ENCODE measurements at regions not wholly inside any gene's neighbourhood (a gene's known extent, or its start where the extent isn't known, plus 50 kb on each side); places are given as distances from the start of the nearest gene placed in this dataset.
"Not testable (repeated sequence)": the region's sequence is repeated elsewhere in the genome, so short reads cannot be mapped to it uniquely, and the experiment has no call there.

DNA sequence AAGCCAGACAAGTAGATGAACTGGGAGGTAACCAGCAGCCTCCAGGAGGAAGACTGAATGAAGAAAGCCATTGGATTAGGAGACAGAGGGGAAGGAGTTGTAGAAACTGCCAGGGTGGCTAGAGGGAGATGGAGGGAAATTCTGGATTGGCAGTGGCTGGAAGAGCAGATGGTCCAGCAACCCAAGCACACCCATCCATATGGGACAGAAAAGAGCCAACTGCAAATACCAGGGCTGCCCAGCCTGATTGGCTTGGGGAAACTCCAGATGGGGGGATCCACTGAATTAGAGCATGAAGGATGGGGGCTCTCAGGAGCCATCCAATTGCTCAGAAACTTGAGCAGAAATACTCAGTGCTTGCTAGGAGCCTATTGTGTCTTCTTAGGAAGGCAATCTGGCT is 173.5 kb upstream of the EPB41L3 start:
- DNase-seq = no peak

DNA sequence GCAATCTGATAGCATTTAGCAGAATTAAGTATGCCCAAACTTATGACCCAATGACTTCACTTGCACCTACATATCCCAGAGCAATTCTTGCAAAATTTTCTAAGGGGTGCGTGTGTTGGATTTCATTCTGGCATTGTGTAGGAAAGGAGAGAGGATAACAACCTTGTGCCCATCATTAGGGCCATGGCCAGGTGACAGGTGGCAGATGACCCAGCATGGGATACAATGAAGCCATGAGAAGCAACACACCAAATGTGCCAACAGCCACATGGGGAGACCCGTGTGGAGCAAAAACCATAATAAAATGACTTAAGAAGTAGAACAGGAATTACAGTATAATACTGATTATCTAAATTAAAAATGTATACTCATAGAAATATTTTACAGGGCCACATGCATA is 166.9 kb upstream of the EPB41L3 start:
- DNase-seq = no peak

DNA sequence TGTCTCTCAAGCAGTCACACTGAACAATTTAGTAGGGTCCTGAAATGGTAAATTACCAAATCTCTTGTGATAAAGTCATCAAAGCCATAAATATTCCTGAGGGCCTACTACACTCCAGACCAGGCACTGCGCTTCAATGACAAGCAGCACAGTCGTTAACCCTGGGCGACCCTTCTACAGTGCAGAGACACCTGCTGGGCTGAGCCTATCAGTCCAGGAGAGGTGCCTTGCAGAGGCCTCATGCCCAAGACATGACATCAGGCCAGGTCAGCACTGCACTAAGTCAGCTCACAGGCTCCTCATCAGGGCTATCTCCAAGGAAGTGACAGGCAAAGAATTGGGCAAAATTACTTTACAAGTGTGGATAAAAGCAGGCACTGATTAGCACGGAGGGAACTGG is 166.4 kb upstream of the EPB41L3 start:
- no peak for DNase-seq

- no peak for DNase-seq
Observed at GRCh38 chr18:5709476-5710095, 165.8 kb upstream of the EPB41L3 start.

DNA sequence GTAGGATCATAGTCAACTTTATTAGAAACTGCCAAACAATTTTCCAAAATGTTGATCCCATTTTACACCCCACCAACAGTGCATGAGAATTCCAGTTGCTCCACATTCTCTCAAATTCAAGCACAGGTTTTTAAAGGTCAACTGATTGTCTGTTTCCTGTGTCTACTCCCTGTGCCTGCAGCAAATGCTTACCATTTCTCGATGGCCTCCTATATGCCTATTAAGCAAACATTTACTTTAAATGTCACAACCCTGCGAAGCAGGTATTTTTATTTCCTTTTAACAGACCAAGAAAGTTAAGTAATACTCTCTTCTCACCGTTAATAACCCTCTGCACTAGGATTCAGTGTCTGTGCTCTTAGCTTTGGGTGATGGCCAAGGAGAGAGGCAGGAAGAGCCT is 163.8 kb upstream of the EPB41L3 start:
- DNase-seq = no peak

DNA sequence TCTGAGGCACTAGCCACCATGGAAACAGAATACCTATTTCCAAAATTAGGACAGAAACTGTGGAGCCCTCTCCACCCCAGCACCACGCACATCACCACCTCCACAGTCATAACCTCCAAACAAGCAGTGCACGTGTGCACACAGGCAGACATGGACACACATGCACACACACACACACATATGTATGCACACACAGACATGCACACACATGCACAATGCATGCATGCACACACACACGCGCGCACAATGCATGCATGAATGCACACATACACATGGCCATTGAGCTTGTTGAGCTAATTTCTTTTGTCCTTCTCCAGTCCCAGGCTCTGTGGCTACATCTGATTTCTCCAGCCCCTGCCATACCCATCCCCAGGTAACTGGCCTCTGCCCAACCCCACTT is 161.6 kb upstream of the EPB41L3 start:
- DNase-seq = no peak

DNA sequence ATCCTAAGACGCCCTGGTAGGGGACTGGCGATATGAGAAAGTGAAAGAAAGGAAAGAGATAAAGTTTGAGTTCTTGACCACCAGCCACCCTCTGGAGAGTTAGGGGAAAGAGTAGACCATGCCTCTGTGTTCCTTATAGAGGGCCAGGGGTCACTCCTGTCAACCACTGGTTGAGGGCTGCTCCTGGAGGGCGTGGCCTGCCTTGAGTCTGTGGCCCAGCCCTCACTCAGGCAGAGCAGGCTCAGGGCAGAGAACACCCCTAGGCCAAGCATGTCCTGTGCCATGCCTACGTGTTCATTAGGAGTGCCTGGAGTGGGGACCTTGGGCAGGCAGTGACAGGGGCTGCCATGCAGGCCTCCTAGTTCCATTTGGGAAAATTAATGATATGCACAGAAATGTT is 161.1 kb upstream of the EPB41L3 start:
- no peak for DNase-seq

- DNase-seq = not testable (repeated sequence)
Observed at GRCh38 chr18:5702016-5702415, 158.2 kb upstream of the EPB41L3 start.

DNA sequence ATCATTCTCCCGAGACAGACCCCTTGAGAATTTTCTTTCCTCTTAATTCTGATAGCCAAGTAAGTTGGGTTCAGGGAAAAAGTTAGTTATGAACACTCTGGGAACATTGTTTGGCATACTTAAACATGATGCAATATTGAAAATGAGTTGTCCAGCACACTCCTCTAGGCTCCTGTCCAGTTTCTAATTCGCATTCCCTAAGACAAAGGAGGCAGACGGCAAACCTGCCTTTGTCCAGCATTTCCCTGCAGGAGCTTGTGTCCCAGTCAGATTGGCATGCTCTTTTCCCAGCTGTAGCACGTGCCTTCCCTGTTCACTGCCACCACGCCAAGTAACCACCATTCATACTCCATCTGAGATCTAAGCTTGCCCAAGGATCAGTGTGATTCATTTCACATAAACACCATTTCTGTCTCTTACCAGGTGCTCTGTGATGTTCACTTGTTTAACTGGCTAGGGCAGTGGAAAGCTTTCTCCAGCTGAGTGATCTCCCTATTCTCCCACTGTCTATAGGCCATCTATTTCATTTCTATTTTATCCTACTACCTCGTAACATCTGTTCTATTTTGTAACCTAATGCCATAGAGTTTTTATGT is 150.0 kb upstream of the EPB41L3 start:
- no peak for DNase-seq

GRCh38 chr18:5678779-5679406 is 135.1 kb upstream of the EPB41L3 start:
- no peak for DNase-seq

DNA sequence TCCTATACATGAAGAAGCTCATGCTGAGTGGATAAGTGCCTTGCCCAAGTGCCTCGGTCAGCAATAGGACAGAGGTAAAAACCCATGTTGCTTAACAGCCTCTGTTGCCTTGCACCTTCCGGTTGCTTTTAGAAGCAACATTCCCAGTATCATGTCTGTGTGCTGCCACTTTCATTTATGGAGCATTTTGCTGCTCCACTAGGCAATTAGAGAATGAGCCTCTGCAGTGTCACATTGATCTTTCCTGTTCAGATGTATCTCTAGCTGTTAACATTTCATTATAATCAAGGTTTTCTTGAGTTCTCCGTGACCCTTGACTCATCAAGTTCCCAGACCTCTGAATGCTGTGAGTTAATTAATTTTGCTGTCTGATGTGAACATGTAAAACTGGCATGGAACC is 134.5 kb upstream of the EPB41L3 start:
- DNase-seq = no peak

- no peak for DNase-seq
Observed at GRCh38 chr18:5673616-5674015, 129.8 kb upstream of the EPB41L3 start.

DNA sequence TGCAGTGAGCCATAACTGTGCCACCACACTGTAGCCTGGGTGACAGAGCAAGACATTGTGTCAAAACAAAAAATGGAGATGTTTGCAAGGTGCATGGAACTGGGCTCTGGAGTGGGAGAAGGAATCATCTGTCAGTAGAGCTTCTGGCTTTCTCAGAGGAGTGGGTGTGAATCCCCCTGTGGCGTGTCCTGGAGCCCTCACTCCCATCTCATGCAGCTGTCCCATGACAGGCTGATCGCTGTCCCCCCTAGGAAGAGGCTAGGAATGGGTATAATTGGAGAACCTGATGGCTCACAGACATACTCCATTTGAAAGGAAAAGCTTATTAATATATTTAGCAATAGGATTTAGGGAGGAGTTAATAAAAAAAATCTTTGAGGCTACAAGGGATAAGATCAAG is 125.8 kb upstream of the EPB41L3 start:
- no peak for DNase-seq

DNA sequence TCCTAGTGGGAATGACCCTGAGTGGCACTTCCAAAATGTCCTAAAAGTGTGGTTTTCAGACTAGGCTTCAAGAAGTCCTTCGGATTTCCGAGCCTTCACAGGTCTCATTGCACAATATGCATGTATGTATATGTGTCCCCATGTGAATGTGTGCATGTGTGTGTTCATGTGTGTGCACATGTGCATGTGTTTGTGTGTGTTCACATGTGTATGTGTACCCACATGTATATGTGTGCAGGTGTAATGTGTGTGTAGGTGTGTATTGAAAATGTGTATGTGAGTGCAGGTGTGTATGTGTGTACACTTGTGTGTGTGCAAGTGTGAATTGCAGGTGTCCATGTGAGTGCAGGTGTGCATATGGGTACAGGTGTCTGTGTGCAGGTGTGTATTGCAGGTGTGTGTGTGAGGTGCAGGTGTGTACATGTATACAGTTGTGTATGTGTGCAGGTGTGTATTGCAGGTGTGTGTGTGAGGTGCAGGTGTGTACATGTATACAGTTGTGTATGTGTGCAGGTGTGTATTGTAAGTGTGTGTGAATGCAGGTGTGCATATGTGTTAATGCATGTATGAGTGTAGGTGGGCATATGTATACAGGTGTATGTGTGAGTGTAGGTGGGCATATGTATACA is 124.4 kb upstream of the EPB41L3 start:
- DNase-seq = no peak

DNA sequence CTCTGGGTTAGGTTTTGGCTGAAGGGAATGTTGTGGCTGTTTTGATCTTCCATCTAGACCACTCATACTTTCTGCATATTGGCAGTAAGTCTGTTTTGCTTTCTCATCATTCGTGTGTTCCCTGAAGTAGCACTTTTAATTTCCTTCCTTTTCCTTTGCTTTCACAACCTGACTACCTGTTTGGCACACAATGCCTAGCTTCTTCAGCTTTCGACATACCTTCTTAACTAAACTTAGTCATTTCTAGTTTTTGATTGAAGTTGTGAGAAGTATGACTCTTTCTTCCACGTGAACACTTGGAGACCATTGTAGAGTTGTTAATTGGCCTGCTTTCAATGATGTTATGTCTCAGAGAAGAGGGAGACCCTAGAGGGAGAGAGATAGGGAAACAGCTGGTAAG is 123.6 kb upstream of the EPB41L3 start:
- no peak for DNase-seq

GRCh38 chr18:5662586-5663090 is 118.8 kb upstream of the EPB41L3 start:
- no peak for DNase-seq

- DNase-seq = no peak
Observed at GRCh38 chr18:5661179-5661578, 117.4 kb upstream of the EPB41L3 start.

DNA sequence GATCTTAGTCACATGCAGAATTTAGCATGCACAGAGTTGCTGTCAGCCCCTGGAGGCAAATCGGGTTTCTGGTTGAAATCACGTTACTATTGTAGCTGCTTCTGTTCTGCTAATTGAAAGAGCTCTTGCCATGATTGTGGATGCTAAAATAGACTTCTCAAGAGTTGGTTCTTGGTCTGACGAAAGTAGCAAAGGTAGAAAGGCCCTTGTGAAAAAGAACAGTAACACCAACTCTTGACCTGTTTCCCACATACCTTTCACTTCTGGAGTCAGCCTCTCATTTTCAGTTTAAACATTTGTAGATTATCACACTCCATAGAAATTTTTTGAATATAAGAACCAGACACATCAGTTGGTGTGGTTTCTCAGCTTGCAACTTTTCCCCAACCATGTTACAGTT is 110.0 kb upstream of the EPB41L3 start:
- no peak for DNase-seq

DNA sequence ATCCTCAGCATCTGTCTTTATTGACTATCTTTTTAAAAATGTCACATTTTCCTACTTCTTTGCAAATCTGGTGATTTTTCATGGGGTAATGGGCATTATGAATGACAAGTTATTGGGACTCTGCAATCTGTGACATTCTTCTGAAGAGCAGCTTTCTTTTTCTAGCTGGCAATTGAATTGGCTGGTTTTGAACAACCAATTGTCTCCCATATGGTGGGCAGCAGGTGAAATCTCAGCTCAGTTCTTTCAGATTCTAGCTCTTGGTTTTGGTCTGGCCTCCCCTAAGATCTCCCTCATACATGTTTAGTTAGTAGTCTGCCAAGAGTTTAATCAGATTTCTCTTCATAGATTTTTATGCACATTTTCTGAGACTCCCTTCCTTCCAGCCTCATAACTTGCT is 107.9 kb upstream of the EPB41L3 start:
- DNase-seq = no peak

DNA sequence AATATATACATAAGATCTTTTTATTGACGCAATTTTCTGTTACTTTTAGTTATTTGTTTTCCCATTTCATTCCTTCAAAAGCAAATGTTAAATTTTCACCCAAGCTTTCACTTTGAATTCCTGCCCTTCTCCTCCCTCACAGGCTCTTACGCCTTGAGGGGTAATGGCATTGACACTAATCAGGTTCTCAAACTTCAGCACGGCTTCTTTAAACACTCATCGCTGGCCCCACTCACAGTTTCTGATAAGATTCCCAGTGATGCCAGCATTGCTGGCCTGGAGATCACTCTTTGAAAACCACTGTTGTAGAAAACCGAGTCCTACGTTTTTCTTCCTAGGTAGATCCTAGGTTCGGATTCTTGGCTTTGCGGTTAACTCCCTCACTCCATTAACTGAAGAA is 105.6 kb upstream of the EPB41L3 start:
- DNase-seq = no peak

DNA sequence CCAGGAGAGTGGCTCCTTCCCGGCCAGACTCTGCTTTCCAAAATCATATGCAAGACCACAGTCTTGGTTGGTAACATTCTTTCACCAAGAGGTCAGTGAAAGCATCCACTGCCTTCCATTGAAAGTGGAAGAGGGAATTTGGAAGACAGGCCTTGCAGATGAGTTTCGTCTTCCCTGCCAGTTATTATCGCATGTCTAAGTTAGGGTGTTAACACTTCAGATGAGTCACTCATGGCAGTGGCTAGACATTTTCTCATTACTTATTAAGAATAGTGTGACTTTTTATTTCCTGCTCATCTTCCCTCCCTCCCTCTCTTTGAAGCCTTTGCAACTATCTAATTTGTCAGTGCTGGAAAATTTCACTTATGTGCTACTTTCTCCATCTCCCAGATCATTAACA is 102.9 kb upstream of the EPB41L3 start:
- no peak for DNase-seq

- DNase-seq = no peak
Observed at GRCh38 chr18:5643288-5643687, 99.5 kb upstream of the EPB41L3 start.

GRCh38 chr18:5640939-5641338 is 97.1 kb upstream of the EPB41L3 start:
- no peak for DNase-seq

GRCh38 chr18:5639131-5639530 is 95.3 kb upstream of the EPB41L3 start:
- DNase-seq = no peak
